ENCODE measurements at regions not wholly inside any gene's neighbourhood (a gene's known extent, or its start where the extent isn't known, plus 50 kb on each side); places are given as distances from the start of the nearest gene placed in this dataset.

DNA sequence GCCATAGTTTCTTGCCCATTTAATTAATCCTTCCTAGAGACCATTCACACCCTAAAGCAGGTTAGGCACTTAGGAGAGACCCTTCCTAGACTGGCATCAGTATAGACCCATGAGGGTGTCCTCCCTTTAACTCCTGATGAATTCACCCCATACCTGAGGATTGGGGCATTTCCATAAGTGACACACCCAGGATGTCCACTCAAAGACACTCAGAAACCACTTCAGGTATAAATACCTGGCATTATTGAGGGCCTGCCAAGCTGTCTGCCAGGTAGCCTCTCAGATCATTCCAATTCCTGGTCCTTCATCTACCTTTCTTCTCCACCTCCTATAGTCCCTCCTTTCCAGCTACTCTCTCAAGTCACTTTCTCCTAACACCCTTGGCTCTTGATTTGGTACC is 57.5 kb upstream of the SLC14A2 start:
- H3K27me3 ChIP-seq (ENCODE audit: insufficient read depth, low read length): no peaks in the 10 kb centered on the region
- H3K36me3 ChIP-seq (ENCODE audit: insufficient read depth, low read depth, low read length): no peaks in the 10 kb centered on the region
- H3K4me1 ChIP-seq (ENCODE audit: insufficient read depth, low read length): no peaks in the 10 kb centered on the region

DNA sequence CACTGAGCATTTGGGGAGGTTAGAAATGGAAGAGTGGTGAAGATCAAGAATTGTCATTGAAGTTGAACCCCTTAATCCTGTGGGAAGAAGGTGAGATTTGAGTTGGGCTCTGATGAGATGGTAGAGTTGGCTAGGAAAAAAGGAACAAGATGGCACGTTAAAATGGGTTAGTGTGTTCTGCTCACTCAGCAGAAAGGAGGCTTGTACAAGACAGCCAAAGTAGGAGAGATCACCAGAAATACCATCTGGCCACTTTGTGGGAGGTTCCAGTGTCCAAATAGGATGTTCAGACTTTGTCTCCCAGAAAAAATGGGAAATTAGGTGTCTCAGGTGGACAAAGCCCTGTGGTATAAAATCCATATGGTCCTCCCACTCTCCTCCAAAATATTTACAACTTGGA is 56.0 kb upstream of the SLC14A2 start:
- Histone ChIP-seq H3K36me3 (ENCODE audit: insufficient read depth, low read depth, low read length) (no peaks in the 10 kb centered on the region), H3K4me1 (ENCODE audit: insufficient read depth, low read length) (no peaks in the 10 kb centered on the region), H3K27me3 (ENCODE audit: insufficient read depth, low read length) (no peaks in the 10 kb centered on the region), H3K9ac (ENCODE audit: low read depth, low read length) (no peak overlapping the region), H3K4me3 (ENCODE audit: low read length) (no peak overlapping the region), H3K27ac (ENCODE audit: low read length) (no peak overlapping the region), H3K9me3 (ENCODE audit: insufficient read depth, low read depth, low read length) (no peaks in the 10 kb centered on the region)

More for the DNA sequence above, 57.5 kb upstream of the SLC14A2 start:
- H3K9ac ChIP-seq (ENCODE audit: low read depth, low read length): no peak overlapping the region
- no peak overlapping the region for H3K27ac ChIP-seq (ENCODE audit: low read length)
- H3K4me3 ChIP-seq (ENCODE audit: low read length): no peak overlapping the region
- H3K9me3 ChIP-seq (ENCODE audit: insufficient read depth, low read depth, low read length): no peaks in the 10 kb centered on the region

DNA sequence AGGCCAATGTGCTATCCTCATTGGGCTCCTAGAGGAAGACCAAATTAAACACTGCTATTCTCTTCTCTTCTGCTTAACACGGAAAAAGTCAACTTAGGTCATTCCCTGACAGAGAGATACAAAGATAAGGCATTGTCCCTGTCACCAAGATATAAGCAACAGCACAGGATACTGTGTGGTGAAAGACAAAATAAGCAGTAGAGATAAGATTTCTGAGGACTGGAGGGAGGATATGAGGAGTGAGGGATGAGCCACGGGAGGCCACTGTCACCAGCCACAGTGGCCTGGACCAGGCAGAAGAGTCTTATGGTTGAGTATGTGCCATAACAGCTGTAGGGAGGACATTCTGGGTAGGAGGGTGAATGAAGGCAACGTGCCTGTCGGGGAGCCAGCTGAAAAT is 54.4 kb upstream of the SLC14A2 start:
- H3K27ac ChIP-seq (ENCODE audit: low read length): no peak overlapping the region
- no peaks in the 10 kb centered on the region for H3K36me3 ChIP-seq (ENCODE audit: insufficient read depth, low read depth, low read length)

DNA sequence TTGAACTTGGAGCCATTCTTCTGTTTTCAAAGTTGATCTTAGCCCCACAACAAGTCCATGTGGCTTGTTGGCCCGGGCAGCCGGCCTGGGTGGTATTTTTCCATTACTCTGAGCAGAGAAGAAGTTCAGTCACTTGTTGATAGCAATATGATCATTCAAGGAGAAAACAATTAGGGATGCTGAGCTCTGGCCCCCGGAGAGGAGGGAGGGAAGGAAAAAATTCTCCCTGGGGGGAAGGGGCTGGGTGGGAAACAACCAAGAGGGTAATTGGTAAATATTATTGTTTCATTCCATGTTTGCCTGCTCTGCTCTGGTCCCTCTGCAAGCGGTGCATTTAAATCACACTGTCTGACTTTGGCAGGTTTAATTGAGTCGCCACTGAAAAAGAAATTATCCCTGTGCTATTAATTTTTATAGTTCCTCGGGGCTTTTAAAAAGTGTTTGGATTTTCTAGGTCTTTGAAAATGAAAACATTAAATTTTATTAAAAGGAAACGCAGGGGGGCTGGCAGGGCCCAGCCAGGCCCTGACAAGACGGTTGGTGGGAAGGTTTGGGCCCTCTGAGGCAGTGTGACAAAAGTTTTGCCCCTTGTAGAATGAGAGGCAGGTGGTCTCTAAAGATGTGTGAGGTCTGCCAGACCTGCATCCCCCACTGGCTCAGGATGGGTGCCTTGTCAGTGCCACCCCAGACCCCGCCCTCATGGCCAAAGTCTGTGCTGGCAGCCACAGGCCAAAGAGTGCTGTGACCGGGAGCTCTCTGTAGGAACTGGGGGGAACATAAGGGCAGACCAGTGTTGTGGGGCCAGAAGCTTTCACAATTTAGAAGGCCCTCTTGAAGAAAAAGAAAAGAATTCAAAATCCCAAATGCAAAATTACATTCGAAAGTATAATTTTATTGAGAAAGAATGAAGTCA is 52.5 kb upstream of the SLC14A2 start:
- Histone ChIP-seq H3K4me3 (ENCODE audit: low read length) (no peak overlapping the region), H3K27me3 (ENCODE audit: insufficient read depth, low read length) (no peaks in the 10 kb centered on the region), H3K4me1 (ENCODE audit: insufficient read depth, low read length) (peaks cover 11% of the 10 kb centered on the region; the same call in 1 of the 2 replicates), H3K27ac (ENCODE audit: low read length) (no peak overlapping the region), H3K36me3 (ENCODE audit: insufficient read depth, low read depth, low read length) (no peaks in the 10 kb centered on the region), H3K9ac (ENCODE audit: low read depth, low read length) (no peak overlapping the region), H3K9me3 (ENCODE audit: insufficient read depth, low read depth, low read length) (no peaks in the 10 kb centered on the region)

More for the DNA sequence above, 54.4 kb upstream of the SLC14A2 start:
- Histone ChIP-seq H3K9me3 (ENCODE audit: insufficient read depth, low read depth, low read length) (no peaks in the 10 kb centered on the region), H3K4me1 (ENCODE audit: insufficient read depth, low read length) (no peaks in the 10 kb centered on the region), H3K27me3 (ENCODE audit: insufficient read depth, low read length) (no peaks in the 10 kb centered on the region), H3K9ac (ENCODE audit: low read depth, low read length) (no peak overlapping the region), H3K4me3 (ENCODE audit: low read length) (no peak overlapping the region)

DNA sequence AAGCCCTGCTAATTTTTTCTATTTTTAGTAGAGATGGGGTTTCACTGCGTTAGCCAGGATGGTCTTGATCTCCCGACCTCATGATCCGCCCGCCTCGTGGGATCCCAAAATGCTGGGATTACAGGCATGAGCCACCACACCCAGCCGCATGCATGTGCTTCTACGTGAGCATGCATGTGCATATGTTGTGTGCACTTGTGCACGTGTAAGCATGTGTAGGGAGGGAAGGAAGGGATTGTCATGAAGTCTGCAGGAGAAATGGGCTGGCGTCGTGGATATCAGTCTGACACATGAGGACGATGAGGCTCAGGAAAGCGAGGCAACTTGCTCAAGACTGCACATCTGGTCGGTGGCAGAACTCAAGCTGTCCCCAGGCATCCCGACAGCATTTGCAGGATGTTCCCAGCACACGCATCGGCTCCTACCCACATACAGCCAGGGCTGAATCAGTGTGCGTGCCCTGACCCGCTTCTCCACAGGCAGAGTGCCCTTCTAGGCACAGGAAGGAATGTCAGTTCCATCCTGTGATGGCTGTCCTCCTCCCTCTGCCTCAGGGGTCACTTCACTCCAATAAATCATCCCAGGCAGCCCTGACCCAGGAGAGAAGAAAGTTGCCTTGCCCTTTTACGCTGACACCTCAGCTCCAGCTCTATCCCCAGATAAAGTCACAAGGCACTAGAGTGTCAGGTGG is 49.9 kb upstream of the SLC14A2 start:
- H3K27ac ChIP-seq (ENCODE audit: low read length): no peak overlapping the region
- H3K9ac ChIP-seq (ENCODE audit: low read depth, low read length): no peak overlapping the region
- no peak overlapping the region for H3K4me3 ChIP-seq (ENCODE audit: low read length)
- H3K4me1 ChIP-seq (ENCODE audit: insufficient read depth, low read length): peaks cover 11% of the 10 kb centered on the region; the same call in 1 of the 2 replicates
- 0 out of 2 replicates have a peak, but pooled peaks cover 3% of the 10 kb centered on the region for H3K9me3 ChIP-seq (ENCODE audit: insufficient read depth, low read depth, low read length)
- no peaks in the 10 kb centered on the region for H3K27me3 ChIP-seq (ENCODE audit: insufficient read depth, low read length)
- H3K36me3 ChIP-seq (ENCODE audit: insufficient read depth, low read depth, low read length): no peaks in the 10 kb centered on the region

All from iPS-20b (cell line).